ENCODE measurements at regions not wholly inside any gene's neighbourhood (a gene's known extent, or its start where the extent isn't known, plus 50 kb on each side); places are given as distances from the start of the nearest gene placed in this dataset.

DNA sequence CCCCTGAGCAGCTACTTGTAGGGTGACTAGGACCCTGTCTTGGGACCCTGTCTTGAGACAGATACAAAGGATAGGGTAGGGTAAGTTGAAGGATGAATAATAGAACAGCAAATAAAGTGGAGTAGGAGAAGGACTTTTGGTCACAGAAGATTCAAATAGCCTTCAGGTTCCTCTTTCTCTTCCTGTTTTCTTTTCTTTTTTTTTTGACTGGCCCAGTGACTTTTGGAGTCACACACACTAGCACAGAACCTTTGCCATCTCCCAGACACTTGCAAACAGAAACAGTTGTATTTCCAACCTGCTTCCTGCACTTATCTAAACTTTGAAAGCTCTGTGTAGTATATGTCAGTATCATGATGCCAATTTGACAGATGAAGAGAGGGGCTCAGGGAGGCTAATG, 108.2 kb downstream of the TDRD15 start:
- TF ChIP-seq CTCF (IDR thresholded peaks at IDR 0.05) (no peak), POLR2AphosphoS5 (IDR thresholded peaks at IDR 0.05; ENCODE audit: low read depth, low read length) (no peak)

All from Panc1 (cell line).